ENCODE measurements at regions not wholly inside any gene's neighbourhood (a gene's known extent, or its start where the extent isn't known, plus 50 kb on each side); places are given as distances from the start of the nearest gene placed in this dataset.

- DNase-seq (ENCODE audit: low spot score): no peak
- Histone ChIP-seq H3K4me1 (ENCODE audit: insufficient read depth, low read length, poor library complexity, severe bottlenecking) (no peaks in the 10 kb centered on the region), H4K20me1 (ENCODE audit: insufficient read depth, low read length) (no peaks in the 10 kb centered on the region), H3K4me2 (ENCODE audit: low read length) (no peak overlapping the region), H3K9me3 (ENCODE audit: low read length) (no peaks in the 10 kb centered on the region), H3K9me2 (ENCODE audit: insufficient read depth, low read length) (no peaks in the 10 kb centered on the region), H2AFZ (ENCODE audit: low read length) (no peak overlapping the region), H3K79me2 (ENCODE audit: insufficient read depth, low read depth, low read length) (no peaks in the 10 kb centered on the region), H3K4me3 (ENCODE audit: low read depth, low read length, poor library complexity, severe bottlenecking) (no peak overlapping the region), H3K27ac (ENCODE audit: low read depth, low read length, poor library complexity, severe bottlenecking) (no peak overlapping the region), H3K36me3 (ENCODE audit: insufficient read depth, low read length) (no peaks in the 10 kb centered on the region)
- intact Hi-C loops (cut with micrococcal nuclease; ENCODE audit: unreplicated experiment): no loop called here
- CTCF ChIA-PET (ENCODE audit: unreplicated experiment): no interaction called here
- no peak for TF ChIP-seq EZH2phosphoT487 (IDR thresholded peaks at IDR 0.05; ENCODE audit: borderline replicate concordance, low read depth, low read length)
- TF ChIP-seq CTCF (conservative IDR thresholded peaks at IDR 0.05; ENCODE audit: low read length): no peak
- BruUV-seq (replicated peaks): no TSS peak
- POLR2A ChIA-PET: no interaction called here
Measured at GRCh38 chr3:27559835-27560234, 75.7 kb upstream of the SLC4A7 start.

GRCh38 chr3:27559381-27559780 is 75.2 kb upstream of the SLC4A7 start:
- H3K4me2 ChIP-seq (ENCODE audit: low read length): no peak overlapping the region

GRCh38 chr3:27557411-27557810 is 73.2 kb upstream of the SLC4A7 start:
- Histone ChIP-seq H2AFZ (ENCODE audit: low read length) (no peak overlapping the region), H3K79me2 (ENCODE audit: insufficient read depth, low read depth, low read length) (no peaks in the 10 kb centered on the region), H3K9me2 (ENCODE audit: insufficient read depth, low read length) (no peaks in the 10 kb centered on the region), H3K27ac (ENCODE audit: low read depth, low read length, poor library complexity, severe bottlenecking) (no peak overlapping the region), H3K4me2 (ENCODE audit: low read length) (no peak overlapping the region), H3K4me3 (ENCODE audit: low read depth, low read length, poor library complexity, severe bottlenecking) (no peak overlapping the region), H3K36me3 (ENCODE audit: insufficient read depth, low read length) (no peaks in the 10 kb centered on the region), H3K9me3 (ENCODE audit: low read length) (no peaks in the 10 kb centered on the region), H3K4me1 (ENCODE audit: insufficient read depth, low read length, poor library complexity, severe bottlenecking) (no peaks in the 10 kb centered on the region), H4K20me1 (ENCODE audit: insufficient read depth, low read length) (no peaks in the 10 kb centered on the region)
- TF ChIP-seq EZH2phosphoT487 (IDR thresholded peaks at IDR 0.05; ENCODE audit: borderline replicate concordance, low read depth, low read length): no peak
- no peak for TF ChIP-seq CTCF (conservative IDR thresholded peaks at IDR 0.05; ENCODE audit: low read length)
- intact Hi-C loops (cut with micrococcal nuclease; ENCODE audit: unreplicated experiment): no loop called here
- ChIA-PET CTCF (ENCODE audit: unreplicated experiment) (no interaction called here), POLR2A (no interaction called here)
- no TSS peak for BruUV-seq (replicated peaks)
- no peak for DNase-seq (ENCODE audit: low spot score)

More at GRCh38 chr3:27559381-27559780, 75.2 kb upstream of the SLC4A7 start:
- H3K27ac ChIP-seq (ENCODE audit: low read depth, low read length, poor library complexity, severe bottlenecking): no peak overlapping the region
- intact Hi-C loops (cut with micrococcal nuclease; ENCODE audit: unreplicated experiment): no loop called here
- no peaks in the 10 kb centered on the region for H3K79me2 ChIP-seq (ENCODE audit: insufficient read depth, low read depth, low read length)
- no peaks in the 10 kb centered on the region for H3K9me3 ChIP-seq (ENCODE audit: low read length)
- no peak for DNase-seq (ENCODE audit: low spot score)
- no peak overlapping the region for H2AFZ ChIP-seq (ENCODE audit: low read length)
- H4K20me1 ChIP-seq (ENCODE audit: insufficient read depth, low read length): no peaks in the 10 kb centered on the region
- ChIA-PET POLR2A (no interaction called here), CTCF (ENCODE audit: unreplicated experiment) (no interaction called here)
- TF ChIP-seq CTCF (conservative IDR thresholded peaks at IDR 0.05; ENCODE audit: low read length) (no peak), EZH2phosphoT487 (IDR thresholded peaks at IDR 0.05; ENCODE audit: borderline replicate concordance, low read depth, low read length) (no peak)
- no peaks in the 10 kb centered on the region for H3K9me2 ChIP-seq (ENCODE audit: insufficient read depth, low read length)
- no peaks in the 10 kb centered on the region for H3K4me1 ChIP-seq (ENCODE audit: insufficient read depth, low read length, poor library complexity, severe bottlenecking)
- no peaks in the 10 kb centered on the region for H3K36me3 ChIP-seq (ENCODE audit: insufficient read depth, low read length)
- no TSS peak for BruUV-seq (replicated peaks)
- H3K4me3 ChIP-seq (ENCODE audit: low read depth, low read length, poor library complexity, severe bottlenecking): no peak overlapping the region
